GM12874 (cell line): ENCODE measurements at regions not wholly inside any gene's neighbourhood (a gene's known extent, or its start where the extent isn't known, plus 50 kb on each side); places are given as distances from the start of the nearest gene placed in this dataset.

ENCODE experiments used
- TF ChIP-seq, protein P1 (sequence below): IDR thresholded peaks from 2 replicates; pipeline ENCODE4 v1.5.1; 2011; ENCODE audit warnings: low read depth, mild to moderate bottlenecking, control low read depth, low read length, moderate library complexity; ENCODE audit not compliant: insufficient read depth

DNA sequence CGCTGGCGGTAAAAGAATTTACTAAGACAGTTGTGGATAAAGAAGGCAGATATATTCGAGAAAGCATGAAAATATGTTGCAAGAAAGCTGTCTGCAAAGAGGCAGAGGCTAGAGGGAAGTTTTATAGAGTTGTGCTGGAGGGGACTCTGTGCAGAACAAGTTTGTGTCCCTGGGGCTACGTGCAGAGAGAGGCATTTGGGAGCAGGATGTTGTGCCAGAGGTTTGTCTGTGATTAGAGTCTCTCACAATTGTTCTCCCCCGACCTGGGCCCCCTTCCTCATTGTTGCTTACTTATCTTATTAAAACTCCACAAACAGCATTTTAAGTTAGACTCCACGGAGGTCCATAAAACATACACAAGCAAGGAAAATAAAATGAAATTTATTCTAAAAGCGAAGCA is 831.3 kb downstream of the NLGN4X start:
- TF ChIP-seq, protein P1, sequence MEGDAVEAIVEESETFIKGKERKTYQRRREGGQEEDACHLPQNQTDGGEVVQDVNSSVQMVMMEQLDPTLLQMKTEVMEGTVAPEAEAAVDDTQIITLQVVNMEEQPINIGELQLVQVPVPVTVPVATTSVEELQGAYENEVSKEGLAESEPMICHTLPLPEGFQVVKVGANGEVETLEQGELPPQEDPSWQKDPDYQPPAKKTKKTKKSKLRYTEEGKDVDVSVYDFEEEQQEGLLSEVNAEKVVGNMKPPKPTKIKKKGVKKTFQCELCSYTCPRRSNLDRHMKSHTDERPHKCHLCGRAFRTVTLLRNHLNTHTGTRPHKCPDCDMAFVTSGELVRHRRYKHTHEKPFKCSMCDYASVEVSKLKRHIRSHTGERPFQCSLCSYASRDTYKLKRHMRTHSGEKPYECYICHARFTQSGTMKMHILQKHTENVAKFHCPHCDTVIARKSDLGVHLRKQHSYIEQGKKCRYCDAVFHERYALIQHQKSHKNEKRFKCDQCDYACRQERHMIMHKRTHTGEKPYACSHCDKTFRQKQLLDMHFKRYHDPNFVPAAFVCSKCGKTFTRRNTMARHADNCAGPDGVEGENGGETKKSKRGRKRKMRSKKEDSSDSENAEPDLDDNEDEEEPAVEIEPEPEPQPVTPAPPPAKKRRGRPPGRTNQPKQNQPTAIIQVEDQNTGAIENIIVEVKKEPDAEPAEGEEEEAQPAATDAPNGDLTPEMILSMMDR, result no peak

DNA sequence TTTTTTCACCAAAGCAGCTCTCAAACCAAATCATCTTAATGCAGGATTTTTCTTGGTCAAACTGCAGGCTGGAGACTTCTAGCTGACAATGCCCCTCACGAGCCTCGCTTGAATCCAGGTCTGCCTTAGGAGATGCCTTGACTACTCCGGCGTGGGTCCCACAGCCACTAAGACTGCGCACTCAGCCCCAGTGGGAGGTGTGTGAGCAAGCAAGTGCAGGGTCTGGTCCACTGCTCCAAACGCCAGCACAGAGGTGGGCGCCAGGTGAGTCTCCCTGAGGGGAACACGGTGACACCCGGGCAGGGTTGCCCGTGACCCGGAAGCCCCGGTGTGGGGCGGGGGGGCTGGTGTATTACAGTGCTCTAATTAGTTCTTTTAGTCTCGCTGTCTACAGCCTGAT is 838.3 kb downstream of the NLGN4X start:
- TF ChIP-seq, protein P1, result no peak

DNA sequence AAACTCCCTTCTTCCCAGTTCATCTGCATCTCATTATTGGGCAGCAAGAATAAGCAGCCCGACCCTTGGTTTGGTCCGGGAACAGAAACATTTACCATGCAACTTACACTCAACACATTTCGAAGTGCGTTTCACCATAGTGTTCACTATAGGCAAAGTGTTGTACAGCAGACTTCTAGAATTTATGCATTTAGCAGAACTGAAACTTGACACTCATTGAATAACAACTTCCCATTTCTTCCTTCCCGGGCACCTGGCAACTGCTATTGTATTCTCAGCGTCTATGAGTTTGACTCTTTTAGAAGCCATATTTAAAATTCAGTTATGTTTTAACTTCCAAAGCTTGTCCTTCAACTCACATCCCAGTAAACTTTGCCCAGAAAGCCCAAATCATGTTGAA is 840.6 kb downstream of the NLGN4X start:
- TF ChIP-seq, protein P1, result no peak

DNA sequence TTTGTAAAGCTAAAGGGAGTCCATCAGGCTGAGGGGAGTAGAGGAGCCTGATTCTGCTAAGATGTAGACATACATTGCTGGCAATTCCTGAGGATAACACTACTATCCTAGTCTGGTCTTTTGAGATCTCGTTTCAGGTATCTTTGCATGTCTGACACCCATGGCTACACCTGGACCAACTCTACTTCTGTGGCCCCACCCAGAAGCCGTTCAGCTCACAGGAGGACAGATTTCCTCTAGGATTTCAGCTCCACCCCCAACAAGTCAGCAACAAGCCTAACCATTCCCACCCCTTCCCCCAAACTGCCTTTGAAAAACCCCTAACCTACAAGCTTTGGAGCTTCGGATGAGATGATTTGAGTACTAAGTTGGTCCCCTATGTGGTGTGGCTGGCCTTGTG is 848.2 kb downstream of the NLGN4X start:
- TF ChIP-seq, protein P1, result no peak

DNA sequence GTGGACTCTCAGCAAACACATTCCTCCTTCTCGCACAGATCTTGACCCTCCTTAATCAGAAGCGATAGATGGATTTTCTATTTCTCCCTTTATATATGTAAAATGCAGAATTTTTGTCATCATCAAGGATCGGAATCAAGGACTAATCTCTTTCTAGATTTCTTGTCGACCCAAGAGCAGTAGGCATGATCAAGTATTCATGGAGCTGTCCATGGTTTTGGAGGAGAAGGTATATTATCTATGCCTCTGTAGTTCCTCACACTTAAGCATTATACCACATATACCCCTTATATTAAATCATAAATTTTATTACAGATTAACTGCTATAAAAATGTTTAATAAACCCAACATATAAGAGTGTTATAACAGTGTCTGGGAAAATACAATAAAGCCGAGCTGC is 886.8 kb downstream of the NLGN4X start:
- TF ChIP-seq, protein P1, result no peak

DNA sequence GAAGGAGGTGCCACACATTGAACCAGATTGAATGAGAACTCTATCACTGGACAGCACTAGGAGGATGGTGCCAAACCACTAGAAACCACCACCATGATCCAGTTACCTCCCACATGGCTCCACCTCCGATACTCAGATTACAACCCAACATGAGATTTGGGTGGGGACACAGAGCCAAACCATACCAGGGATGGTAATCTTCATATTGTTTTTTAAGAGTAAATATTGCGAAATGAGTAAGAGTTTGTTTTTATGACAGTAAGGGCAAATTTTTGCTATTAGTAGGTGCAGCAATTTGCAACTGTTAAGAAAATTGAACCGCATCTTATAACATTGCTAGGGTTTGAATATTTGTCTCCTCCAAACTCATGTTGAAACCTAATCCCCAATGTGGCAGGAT is 891.5 kb downstream of the NLGN4X start:
- TF ChIP-seq, protein P1, result no peak

DNA sequence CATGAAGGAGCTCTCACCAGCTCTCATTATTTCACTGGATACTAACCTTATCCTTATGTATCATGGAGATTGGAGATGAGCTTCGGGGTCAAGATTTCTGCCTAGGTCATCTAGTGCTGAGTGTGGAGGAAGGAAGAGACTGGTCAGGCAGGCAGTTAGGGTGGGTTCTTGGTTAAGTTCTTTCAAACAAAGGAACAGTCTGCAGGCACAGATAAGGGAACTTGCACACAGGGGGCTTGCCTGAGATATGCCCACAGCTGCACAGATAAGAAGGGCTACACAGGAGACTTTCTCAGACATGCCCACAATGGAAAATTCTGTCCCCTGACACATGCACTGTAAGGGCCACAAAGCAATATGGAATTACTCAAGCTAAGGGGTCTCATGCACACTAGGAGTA is 904.1 kb downstream of the NLGN4X start:
- TF ChIP-seq, protein P1, result no peak

DNA sequence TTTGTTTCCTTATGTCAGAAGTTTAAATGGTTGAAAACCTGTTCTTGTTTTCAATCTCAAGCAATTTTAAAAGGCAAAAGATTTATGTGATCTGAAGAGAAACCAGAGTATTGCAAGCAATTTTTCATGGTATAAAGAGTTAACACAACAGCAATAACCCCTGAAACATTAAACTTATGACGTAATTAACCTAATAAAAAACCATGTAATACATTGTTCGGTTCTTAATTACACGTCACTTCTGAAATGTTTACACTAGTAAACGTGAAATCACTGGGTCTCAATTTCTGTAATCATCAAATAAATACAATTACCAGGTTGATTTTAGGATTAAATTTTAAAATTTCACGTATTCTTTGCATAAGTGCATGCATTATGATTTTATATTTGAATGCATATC is 914.5 kb downstream of the NLGN4X start:
- TF ChIP-seq, protein P1, result no peak
